K562 (cell line): ENCODE measurements at regions not wholly inside any gene's neighbourhood (a gene's known extent, or its start where the extent isn't known, plus 50 kb on each side); places are given as distances from the start of the nearest gene placed in this dataset.

Source experiments
- ATAC-seq: fragments of 200-7000 bp; cut with Tn5 transposase; 3 replicates; pipeline ENCODE4 v1.9.1; 2020; ENCODE audit warnings: moderate library complexity
- BruUV-seq: library from RNA; stranded (reverse); fragments of 400-500 nt; replicated peaks from 2 replicates; lab custom pipeline; 2021; lab: Mats Ljungman, UMichigan
- CTCF ChIA-PET: fragments of 300-600 bp; formaldehyde crosslinking; extraction: SDS; loops from one replicate; lab custom pipeline; 2021; ENCODE audit warnings: low intra/inter-chr PET ratio; lab: Yijun Ruan, JAX
- POLR2A ChIA-PET: fragments of 300-600, 350-650 bp; sonication (Branson Sonifier 250); formaldehyde crosslinking; extraction: SDS; loops from one replicate; lab custom pipeline; 2021; ENCODE audit warnings: antibody characterized with exemption, inconsistent platforms; lab: Yijun Ruan, JAX
- DNase-seq, 4 experiments: peaks; one replicate each; pipeline versions ENCODE4 v3.0.0 to v3.0.0-alpha.2; 2011 to 2018; ENCODE audit warnings: low spot score in 3 of 4, mixed read lengths in 3 of 4; ENCODE audit errors: extremely low read depth in 1 of 4
- FAIRE-seq: peaks from 2 replicates; lab custom pipeline; 2011; peaks lifted over from hg19 to GRCh38; lab: Jason Lieb, UNC
- H2AFZ ChIP-seq: 2 replicates; pipeline ENCODE4 v1.6.0; 2011; ENCODE audit warnings: low read depth, low read length, control low read depth, inconsistent platforms
- H3K27ac ChIP-seq: fragments of 200-600 bp; 3 replicates; pipeline ENCODE4 v1.8.0; 2011; ENCODE audit warnings: low read depth, mild to moderate bottlenecking, control low read depth, inconsistent platforms, low read length, moderate library complexity, mixed read lengths; ENCODE audit errors: extremely low read depth
- H3K27me3 ChIP-seq, 2 experiments: fragments of 300-600 bp in 1 of 2; 2 replicates in 1 of 2; 3 replicates in 1 of 2; pipeline versions ENCODE4 v1.6.0 to v1.8.0; 2011; ENCODE audit warnings: inconsistent platforms in 2 of 2, low read length in 2 of 2, mild to moderate bottlenecking in 1 of 2, mixed read lengths in 1 of 2, moderate library complexity in 1 of 2; ENCODE audit not compliant: control insufficient read depth in 2 of 2, insufficient read depth in 2 of 2
- H3K36me3 ChIP-seq: fragments of 300-600 bp; 3 replicates; pipeline ENCODE4 v1.8.0; 2011; ENCODE audit warnings: mild to moderate bottlenecking, low read length, inconsistent platforms; ENCODE audit not compliant: control insufficient read depth, insufficient read depth
- H3K4me1 ChIP-seq, 2 experiments: fragments of 200-600 bp in 1 of 2; replicated peaks in 1 of 2; 2 replicates in 1 of 2; 3 replicates in 1 of 2; pipeline versions ENCODE4 v1.5.1 to v1.8.0; 2011; ENCODE audit warnings: inconsistent platforms in 2 of 2, low read length in 2 of 2, mild to moderate bottlenecking in 1 of 2, mixed read lengths in 1 of 2, moderate library complexity in 1 of 2; ENCODE audit not compliant: control insufficient read depth in 2 of 2, insufficient read depth in 2 of 2
- H3K4me2 ChIP-seq: 2 replicates; pipeline ENCODE4 v1.6.1; 2011; ENCODE audit warnings: low read length, control low read depth, inconsistent platforms, mixed read lengths; ENCODE audit not compliant: insufficient read depth
- H3K4me3 ChIP-seq: fragments of 200-600 bp; sonication (generic), shearing (Covaris generic); 2 replicates; pipeline ENCODE4 v1.5.1; 2016; ENCODE audit warnings: control low read depth, inconsistent platforms
- H3K79me2 ChIP-seq: fragments of 200-600 bp; 3 replicates; pipeline ENCODE4 v1.8.0; 2011; ENCODE audit warnings: low read length, inconsistent platforms; ENCODE audit not compliant: control insufficient read depth, insufficient read depth
- H3K9ac ChIP-seq, 2 experiments: 2 replicates each; pipeline versions ENCODE4 v1.6.0 to v1.6.1; 2011; ENCODE audit warnings: low read depth in 2 of 2, low read length in 2 of 2, control low read depth in 1 of 2, inconsistent platforms in 1 of 2, mild to moderate bottlenecking in 1 of 2, mixed read lengths in 1 of 2; ENCODE audit not compliant: insufficient read depth in 1 of 2
- H3K9me1 ChIP-seq: one replicate; pipeline ENCODE4 v1.6.0; 2011; ENCODE audit warnings: inconsistent platforms, mild to moderate bottlenecking, low read length, moderate library complexity; ENCODE audit not compliant: control insufficient read depth, insufficient read depth
- H3K9me3 ChIP-seq: replicated peaks from 2 replicates; pipeline ENCODE4 v1.5.1; 2011; ENCODE audit warnings: low read depth, low read length, inconsistent platforms; ENCODE audit not compliant: control insufficient read depth, insufficient read depth
- H4K20me1 ChIP-seq: replicated peaks from 2 replicates; pipeline ENCODE4 v1.6.1; 2011; ENCODE audit warnings: low read length, inconsistent platforms, mixed read lengths; ENCODE audit not compliant: control insufficient read depth, insufficient read depth
- ADNP ChIP-seq: fragments of 200-800 bp; sonication (Bioruptor generic); IDR thresholded peaks from 2 replicates; pipeline ENCODE4 v1.6.1; 2016; ENCODE audit warnings: missing genetic modification characterization, missing compliant biosample characterization
- DEAF1 ChIP-seq: fragments of 450-650 bp; formaldehyde crosslinking; IDR thresholded peaks from 2 replicates; pipeline ENCODE4 v1.4.0; 2020; ENCODE audit warnings: mild to moderate bottlenecking, moderate library complexity
- DPF2 ChIP-seq: fragments of 450-650 bp; IDR thresholded peaks from 2 replicates; pipeline ENCODE4 v1.6.1; 2016
- GATAD2A ChIP-seq: fragments of 450-650 bp; IDR thresholded peaks from 2 replicates; pipeline ENCODE4 v1.6.1; 2017
- GTF2B ChIP-seq: IDR thresholded peaks from 2 replicates; pipeline ENCODE4 v1.6.1; 2011; ENCODE audit not compliant: insufficient read length; ENCODE audit errors: extremely low read depth
- GTF2F1 ChIP-seq: IDR thresholded peaks from 2 replicates; pipeline ENCODE4 v1.6.1; 2011; ENCODE audit warnings: low read depth, low read length, improper control_type of control experiment
- KAT2B ChIP-seq: IDR thresholded peaks from one replicate; pipeline ENCODE4 v1.6.1; 2012; ENCODE audit warnings: low read depth, mild to moderate bottlenecking, control low read depth, inconsistent platforms, low read length, moderate library complexity
- MAZ ChIP-seq, 2 experiments: fragments of 450-650 bp in 1 of 2; sonication (generic) in 1 of 2; formaldehyde crosslinking; IDR thresholded peaks in 1 of 2; conservative IDR thresholded peaks in 1 of 2; 2 replicates each; pipeline versions ENCODE4 v1.4.0 to v1.5.0; 2020; ENCODE audit warnings: mild to moderate bottlenecking in 1 of 2, missing genetic modification reagents in 1 of 2
- THRAP3 ChIP-seq: fragments of 450-650 bp; IDR thresholded peaks from 2 replicates; pipeline ENCODE4 v1.6.1; 2016; ENCODE audit warnings: mild to moderate bottlenecking, inconsistent platforms, borderline replicate concordance
- TSC22D4 ChIP-seq: fragments of 450-650 bp; IDR thresholded peaks from 2 replicates; pipeline ENCODE4 v1.6.1; 2016; ENCODE audit warnings: missing genetic modification characterization, missing biosample characterization, control low read depth
- ZC3H11A ChIP-seq: IDR thresholded peaks from 2 replicates; pipeline ENCODE4 v1.6.1; 2012; ENCODE audit warnings: low read depth, low read length, improper control_type of control experiment
- ZNF143 ChIP-seq: sonication (generic); formaldehyde crosslinking; IDR thresholded peaks from 2 replicates; pipeline ENCODE4 v1.9.0; 2022; ENCODE audit warnings: mild to moderate bottlenecking, missing genetic modification reagents
- WGBS: fragments of 100-300 bp; shearing (Covaris generic); methylation state at CpG from one replicate; pipeline ENCODE4 v1.1.6; 2016; ENCODE audit warnings: low coverage, mixed read lengths; ENCODE audit not compliant: insufficient coverage; ENCODE audit errors: missing lambda C conversion rate; 5-methylcytosine and 5-hydroxymethylcytosine counted together
- in situ Hi-C: fragments of 300-500 bp; cut with MboI; formaldehyde crosslinking; loops from 4 replicates; pipeline ENCODE4 v1.15.0; 2018; ENCODE audit warnings: inconsistent platforms, mixed read lengths
- intact Hi-C: fragments of 100-400 bp; cut with micrococcal nuclease; formaldehyde crosslinking; loops from 2 replicates; pipeline ENCODE4 v1.14.2; 2022
- TF ChIP-seq, protein P1 (sequence below): fragments of 250-450 bp; sonication (Bioruptor Pico); IDR thresholded peaks from 2 replicates; pipeline ENCODE4 v1.5.0; 2020; ENCODE audit warnings: mild to moderate bottlenecking, borderline replicate concordance

GRCh38 chr3:147838652-147839051 is 429.5 kb downstream of the ZIC1 start:
- Histone ChIP-seq H3K4me3 (no peak overlapping the region), H4K20me1 (no peaks in the 10 kb centered on the region), H3K27ac (no peak overlapping the region), H3K79me2 (no peaks in the 10 kb centered on the region), H3K9me1 (no peaks in the 10 kb centered on the region), H3K9ac (no peak overlapping the region), H3K36me3 (no peaks in the 10 kb centered on the region), H2AFZ (no peak overlapping the region), H3K9me3 (peaks cover 2% of the 10 kb centered on the region; the same call in 1 of the 2 replicates), H3K4me2 (no peak overlapping the region), H3K4me1 (no peaks in the 10 kb centered on the region), H3K27me3 (no peaks in the 10 kb centered on the region)
- intact Hi-C loops = no loop called here
- no peak for TF ChIP-seq DEAF1 (CRISPR knock-in tag)
- TF ChIP-seq GTF2B = no peak
- TF ChIP-seq ADNP = no peak
- no peak for TF ChIP-seq ZNF143 (CRISPR knock-in tag)
- no peak for TF ChIP-seq DPF2
- TF ChIP-seq THRAP3 = no peak
- TF ChIP-seq GTF2F1 = no peak
- no peak for TF ChIP-seq KAT2B
- no peak for TF ChIP-seq GATAD2A
- TF ChIP-seq TSC22D4 (tag) = no peak
- TF ChIP-seq, protein P1, sequence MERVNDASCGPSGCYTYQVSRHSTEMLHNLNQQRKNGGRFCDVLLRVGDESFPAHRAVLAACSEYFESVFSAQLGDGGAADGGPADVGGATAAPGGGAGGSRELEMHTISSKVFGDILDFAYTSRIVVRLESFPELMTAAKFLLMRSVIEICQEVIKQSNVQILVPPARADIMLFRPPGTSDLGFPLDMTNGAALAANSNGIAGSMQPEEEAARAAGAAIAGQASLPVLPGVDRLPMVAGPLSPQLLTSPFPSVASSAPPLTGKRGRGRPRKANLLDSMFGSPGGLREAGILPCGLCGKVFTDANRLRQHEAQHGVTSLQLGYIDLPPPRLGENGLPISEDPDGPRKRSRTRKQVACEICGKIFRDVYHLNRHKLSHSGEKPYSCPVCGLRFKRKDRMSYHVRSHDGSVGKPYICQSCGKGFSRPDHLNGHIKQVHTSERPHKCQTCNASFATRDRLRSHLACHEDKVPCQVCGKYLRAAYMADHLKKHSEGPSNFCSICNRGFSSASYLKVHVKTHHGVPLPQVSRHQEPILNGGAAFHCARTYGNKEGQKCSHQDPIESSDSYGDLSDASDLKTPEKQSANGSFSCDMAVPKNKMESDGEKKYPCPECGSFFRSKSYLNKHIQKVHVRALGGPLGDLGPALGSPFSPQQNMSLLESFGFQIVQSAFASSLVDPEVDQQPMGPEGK (CRISPR knock-in tag) = no peak
- no peak for TF ChIP-seq MAZ (CRISPR knock-in tag; conservative IDR thresholded peaks at IDR 0.05 in 1 of 2, IDR thresholded peaks at IDR 0.05 in 1 of 2)
- TF ChIP-seq ZC3H11A = no peak
- in situ Hi-C loops = no loop called here
- ATAC-seq = no peak
- POLR2A ChIA-PET = no interaction called here
- CTCF ChIA-PET = no interaction called here
- WGBS = 3% methylated on average over 2 of the region's 2 CpGs
- no peak for FAIRE-seq
- no TSS peak for BruUV-seq
- no peak for DNase-seq
